ENCODE measurements at regions not wholly inside any gene's neighbourhood (a gene's known extent, or its start where the extent isn't known, plus 50 kb on each side); places are given as distances from the start of the nearest gene placed in this dataset.

GRCh38 chr3:109229174-109229847 lies 87.0 kb downstream of the DPPA2 start:
- TF ChIP-seq CTCF (IDR thresholded peaks at IDR 0.05) = no peak
- TF ChIP-seq EP300 (IDR thresholded peaks at IDR 0.05; ENCODE audit: low read depth) = no peak
- no peak for TF ChIP-seq POLR2AphosphoS5 (IDR thresholded peaks at IDR 0.05)

Data from transverse colon (tissue), 4 donors.